ENCODE measurements at regions not wholly inside any gene's neighbourhood (a gene's known extent, or its start where the extent isn't known, plus 50 kb on each side); places are given as distances from the start of the nearest gene placed in this dataset.
"Not testable (repeated sequence)": the region's sequence is repeated elsewhere in the genome, so short reads cannot be mapped to it uniquely, and the experiment has no call there.

DNA sequence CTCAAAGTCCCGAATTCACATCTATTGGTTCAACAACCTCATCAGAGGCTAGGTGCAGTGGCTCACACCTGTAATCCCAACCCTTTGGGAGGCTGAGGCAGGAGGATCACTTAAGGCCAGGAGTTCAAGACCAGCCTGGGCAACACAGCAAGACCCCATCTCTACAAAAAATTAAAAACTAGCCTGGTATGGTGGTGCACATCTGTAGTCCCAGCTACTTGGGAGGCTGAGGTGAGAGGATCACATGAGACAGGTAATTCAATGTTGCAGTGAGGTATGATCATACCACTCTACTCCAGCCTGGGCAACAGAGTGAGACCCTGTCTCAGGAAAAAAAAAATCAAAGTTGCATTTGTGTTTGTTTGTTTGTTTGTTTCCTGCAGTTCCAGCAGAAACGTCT lies 80.1 kb upstream of the RAI2 start:
- FAIRE-seq; H3K4me2 ChIP-seq (ENCODE audit: insufficient read depth, low read length); H3K4me3 ChIP-seq; CTCF ChIA-PET (ENCODE audit: low intra/inter-chr PET ratio); H2AFZ ChIP-seq (ENCODE audit: low read depth, low read length); H4K20me1 ChIP-seq (replicated peaks; ENCODE audit: control insufficient read depth, insufficient read depth, low read length); in situ Hi-C loops (cut with MboI); H3K4me1 ChIP-seq (replicated peaks in 1 of 2; ENCODE audit: control insufficient read depth in 2 of 2, insufficient read depth in 2 of 2, low read length in 2 of 2); H3K79me2 ChIP-seq (ENCODE audit: control insufficient read depth, insufficient read depth, low read length); BruUV-seq (replicated peaks); POLR2A ChIA-PET; H3K9me1 ChIP-seq (ENCODE audit: control insufficient read depth, insufficient read depth, low read length); H3K36me3 ChIP-seq (ENCODE audit: control insufficient read depth, insufficient read depth, low read length); H3K9ac ChIP-seq (ENCODE audit: insufficient read depth in 1 of 2, low read depth in 2 of 2, low read length in 2 of 2); H3K27me3 ChIP-seq (ENCODE audit: control insufficient read depth in 2 of 2, insufficient read depth in 2 of 2, low read length in 2 of 2); H3K27ac ChIP-seq (ENCODE audit: extremely low read depth, low read depth, low read length); H3K9me3 ChIP-seq (replicated peaks; ENCODE audit: control insufficient read depth, insufficient read depth, low read depth, low read length); ATAC-seq; DNase-seq (ENCODE audit: extremely low read depth in 1 of 4, low spot score in 3 of 4); intact Hi-C loops (cut with micrococcal nuclease): not testable (repeated sequence)
- WGBS (ENCODE audit: insufficient coverage, low coverage, missing lambda C conversion rate), result 0% methylated on average over 2 of the region's 2 CpGs

DNA sequence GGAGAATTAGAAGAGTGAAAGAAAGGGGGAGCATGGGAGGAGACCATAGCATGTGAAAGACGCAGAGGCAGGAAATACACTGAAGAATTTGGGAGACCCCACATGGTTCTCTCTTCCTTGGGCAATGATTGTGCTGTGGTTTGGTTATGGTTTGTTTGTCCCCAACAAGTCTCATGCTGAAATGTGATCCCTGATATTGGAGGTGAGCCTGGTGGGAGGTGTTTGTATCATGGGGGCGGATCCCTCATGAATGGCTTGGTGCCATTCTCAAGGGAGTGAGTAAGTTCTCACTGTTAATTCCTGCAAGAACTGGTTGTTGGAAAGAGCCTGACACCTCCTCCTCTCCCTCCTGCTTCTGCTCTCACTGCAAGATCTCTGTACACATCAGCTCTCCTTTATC lies 78.6 kb upstream of the RAI2 start:
- DNase-seq (ENCODE audit: extremely low read depth in 1 of 4, low spot score in 3 of 4), result no peak
- Histone ChIP-seq H3K9me3 (replicated peaks; ENCODE audit: control insufficient read depth, insufficient read depth, low read depth, low read length) (no peaks in the 10 kb centered on the region), H3K27ac (ENCODE audit: extremely low read depth, low read depth, low read length) (no peak overlapping the region), H3K4me2 (ENCODE audit: insufficient read depth, low read length) (no peak overlapping the region), H2AFZ (ENCODE audit: low read depth, low read length) (no peak overlapping the region), H3K27me3 (ENCODE audit: control insufficient read depth in 2 of 2, insufficient read depth in 2 of 2, low read length in 2 of 2) (no peaks in the 10 kb centered on the region), H3K9me1 (ENCODE audit: control insufficient read depth, insufficient read depth, low read length) (no peaks in the 10 kb centered on the region), H3K4me3 (no peak overlapping the region), H4K20me1 (replicated peaks; ENCODE audit: control insufficient read depth, insufficient read depth, low read length) (no peaks in the 10 kb centered on the region), H3K36me3 (ENCODE audit: control insufficient read depth, insufficient read depth, low read length) (no peaks in the 10 kb centered on the region), H3K9ac (ENCODE audit: insufficient read depth in 1 of 2, low read depth in 2 of 2, low read length in 2 of 2) (no peak overlapping the region), H3K4me1 (replicated peaks in 1 of 2; ENCODE audit: control insufficient read depth in 2 of 2, insufficient read depth in 2 of 2, low read length in 2 of 2) (no peaks in the 10 kb centered on the region), H3K79me2 (ENCODE audit: control insufficient read depth, insufficient read depth, low read length) (no peaks in the 10 kb centered on the region)
- ChIA-PET POLR2A (no interaction called here), CTCF (ENCODE audit: low intra/inter-chr PET ratio) (no interaction called here)
- no peak for ATAC-seq
- intact Hi-C loops (cut with micrococcal nuclease) (no loop called here), in situ Hi-C loops (cut with MboI) (no loop called here)
- WGBS (ENCODE audit: insufficient coverage, low coverage, missing lambda C conversion rate), result 0% methylated on average over 2 of the region's 2 CpGs
- BruUV-seq (replicated peaks), result no TSS peak
- no peak for FAIRE-seq
- TF ChIP-seq FOXM1 (IDR thresholded peaks at IDR 0.05; ENCODE audit: low read depth) (no peak), FOXM1 (CRISPR knock-in tag; IDR thresholded peaks at IDR 0.05; ENCODE audit: low read depth) (no peak), PPARD (CRISPR knock-in tag; IDR thresholded peaks at IDR 0.05) (no peak), CHD2 (IDR thresholded peaks at IDR 0.05; ENCODE audit: low read depth, low read length) (no peak), NFXL1 (CRISPR knock-in tag; IDR thresholded peaks at IDR 0.05) (no peak), ETV5 (CRISPR knock-in tag; IDR thresholded peaks at IDR 0.05; ENCODE audit: low read depth) (no peak), TCFL5 (CRISPR knock-in tag; conservative IDR thresholded peaks at IDR 0.05) (no peak), ZKSCAN3 (CRISPR knock-in tag; IDR thresholded peaks at IDR 0.05) (no peak), TAF9B (IDR thresholded peaks at IDR 0.05; ENCODE audit: partially characterized antibody) (no peak)
- TF ChIP-seq, protein P1, sequence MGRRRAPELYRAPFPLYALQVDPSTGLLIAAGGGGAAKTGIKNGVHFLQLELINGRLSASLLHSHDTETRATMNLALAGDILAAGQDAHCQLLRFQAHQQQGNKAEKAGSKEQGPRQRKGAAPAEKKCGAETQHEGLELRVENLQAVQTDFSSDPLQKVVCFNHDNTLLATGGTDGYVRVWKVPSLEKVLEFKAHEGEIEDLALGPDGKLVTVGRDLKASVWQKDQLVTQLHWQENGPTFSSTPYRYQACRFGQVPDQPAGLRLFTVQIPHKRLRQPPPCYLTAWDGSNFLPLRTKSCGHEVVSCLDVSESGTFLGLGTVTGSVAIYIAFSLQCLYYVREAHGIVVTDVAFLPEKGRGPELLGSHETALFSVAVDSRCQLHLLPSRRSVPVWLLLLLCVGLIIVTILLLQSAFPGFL (CRISPR knock-in tag; IDR thresholded peaks at IDR 0.05), result no peak
- TF ChIP-seq, protein P2, sequence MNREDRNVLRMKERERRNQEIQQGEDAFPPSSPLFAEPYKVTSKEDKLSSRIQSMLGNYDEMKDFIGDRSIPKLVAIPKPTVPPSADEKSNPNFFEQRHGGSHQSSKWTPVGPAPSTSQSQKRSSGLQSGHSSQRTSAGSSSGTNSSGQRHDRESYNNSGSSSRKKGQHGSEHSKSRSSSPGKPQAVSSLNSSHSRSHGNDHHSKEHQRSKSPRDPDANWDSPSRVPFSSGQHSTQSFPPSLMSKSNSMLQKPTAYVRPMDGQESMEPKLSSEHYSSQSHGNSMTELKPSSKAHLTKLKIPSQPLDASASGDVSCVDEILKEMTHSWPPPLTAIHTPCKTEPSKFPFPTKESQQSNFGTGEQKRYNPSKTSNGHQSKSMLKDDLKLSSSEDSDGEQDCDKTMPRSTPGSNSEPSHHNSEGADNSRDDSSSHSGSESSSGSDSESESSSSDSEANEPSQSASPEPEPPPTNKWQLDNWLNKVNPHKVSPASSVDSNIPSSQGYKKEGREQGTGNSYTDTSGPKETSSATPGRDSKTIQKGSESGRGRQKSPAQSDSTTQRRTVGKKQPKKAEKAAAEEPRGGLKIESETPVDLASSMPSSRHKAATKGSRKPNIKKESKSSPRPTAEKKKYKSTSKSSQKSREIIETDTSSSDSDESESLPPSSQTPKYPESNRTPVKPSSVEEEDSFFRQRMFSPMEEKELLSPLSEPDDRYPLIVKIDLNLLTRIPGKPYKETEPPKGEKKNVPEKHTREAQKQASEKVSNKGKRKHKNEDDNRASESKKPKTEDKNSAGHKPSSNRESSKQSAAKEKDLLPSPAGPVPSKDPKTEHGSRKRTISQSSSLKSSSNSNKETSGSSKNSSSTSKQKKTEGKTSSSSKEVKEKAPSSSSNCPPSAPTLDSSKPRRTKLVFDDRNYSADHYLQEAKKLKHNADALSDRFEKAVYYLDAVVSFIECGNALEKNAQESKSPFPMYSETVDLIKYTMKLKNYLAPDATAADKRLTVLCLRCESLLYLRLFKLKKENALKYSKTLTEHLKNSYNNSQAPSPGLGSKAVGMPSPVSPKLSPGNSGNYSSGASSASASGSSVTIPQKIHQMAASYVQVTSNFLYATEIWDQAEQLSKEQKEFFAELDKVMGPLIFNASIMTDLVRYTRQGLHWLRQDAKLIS (CRISPR knock-in tag; IDR thresholded peaks at IDR 0.05), result no peak
- TF ChIP-seq, protein P3, sequence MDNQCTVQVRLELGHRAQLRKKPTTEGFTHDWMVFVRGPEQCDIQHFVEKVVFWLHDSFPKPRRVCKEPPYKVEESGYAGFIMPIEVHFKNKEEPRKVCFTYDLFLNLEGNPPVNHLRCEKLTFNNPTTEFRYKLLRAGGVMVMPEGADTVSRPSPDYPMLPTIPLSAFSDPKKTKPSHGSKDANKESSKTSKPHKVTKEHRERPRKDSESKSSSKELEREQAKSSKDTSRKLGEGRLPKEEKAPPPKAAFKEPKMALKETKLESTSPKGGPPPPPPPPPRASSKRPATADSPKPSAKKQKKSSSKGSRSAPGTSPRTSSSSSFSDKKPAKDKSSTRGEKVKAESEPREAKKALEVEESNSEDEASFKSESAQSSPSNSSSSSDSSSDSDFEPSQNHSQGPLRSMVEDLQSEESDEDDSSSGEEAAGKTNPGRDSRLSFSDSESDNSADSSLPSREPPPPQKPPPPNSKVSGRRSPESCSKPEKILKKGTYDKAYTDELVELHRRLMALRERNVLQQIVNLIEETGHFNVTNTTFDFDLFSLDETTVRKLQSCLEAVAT (IDR thresholded peaks at IDR 0.05), result no peak

All from K562 (cell line).